HEK293 (cell line): ENCODE measurements at regions not wholly inside any gene's neighbourhood (a gene's known extent, or its start where the extent isn't known, plus 50 kb on each side); places are given as distances from the start of the nearest gene placed in this dataset.

ENCODE experiments used
- CTCF ChIA-PET: fragments of 350-600 bp; formaldehyde crosslinking; extraction: SDS; loops from one replicate; lab custom pipeline; 2021; ENCODE audit warnings: antibody characterized with exemption; lab: Yijun Ruan, JAX
- POLR2A ChIA-PET: fragments of 300-600 bp; formaldehyde crosslinking; extraction: SDS; loops from one replicate; lab custom pipeline; 2020; ENCODE audit warnings: antibody characterized with exemption, inconsistent platforms; lab: Yijun Ruan, JAX
- H3K27ac ChIP-seq: fragments of 200-500 bp; sonication (Bioruptor generic); 2 replicates; pipeline ENCODE4 v1.5.1; 2014; ENCODE audit warnings: low read depth, low read length, control low read depth, inconsistent platforms; ENCODE audit errors: extremely low read depth
- H3K36me3 ChIP-seq, 2 experiments: fragments of 200-500 bp in 1 of 2; sonication (Bioruptor generic) in 1 of 2; 1 replicate in 1 of 2; 2 replicates in 1 of 2; pipeline ENCODE4 v1.5.1; 2014 to 2017; ENCODE audit warnings: inconsistent platforms in 2 of 2, low read length in 2 of 2; ENCODE audit not compliant: control insufficient read depth in 2 of 2, insufficient read depth in 1 of 2
- H3K4me1 ChIP-seq: fragments of 200-500 bp; sonication (Bioruptor generic); 2 replicates; pipeline ENCODE4 v1.5.1; 2014; ENCODE audit warnings: mild to moderate bottlenecking, low read length, inconsistent platforms; ENCODE audit not compliant: control insufficient read depth, insufficient read depth
- H3K4me3 ChIP-seq: 2 replicates; pipeline ENCODE4 v1.5.1; 2011; ENCODE audit warnings: low read depth, mild to moderate bottlenecking, control low read depth, low read length, moderate library complexity
- H3K9me3 ChIP-seq: fragments of 200-500 bp; sonication (Bioruptor generic); 2 replicates; pipeline ENCODE4 v1.5.1; 2014; ENCODE audit warnings: low read depth, low read length, inconsistent platforms; ENCODE audit not compliant: control insufficient read depth, insufficient read depth
- AEBP2 ChIP-seq: fragments of 450-650 bp; formaldehyde crosslinking; IDR thresholded peaks from 2 replicates; pipeline ENCODE4 v1.5.1; 2016; ENCODE audit warnings: missing biosample characterization, missing genetic modification characterization, borderline replicate concordance
- KLF17 ChIP-seq: fragments of 450-650 bp; formaldehyde crosslinking; IDR thresholded peaks from 2 replicates; pipeline ENCODE4 v1.5.1; 2016; ENCODE audit warnings: missing biosample characterization, missing genetic modification characterization
- ZBTB26 ChIP-seq: fragments of 450-650 bp; formaldehyde crosslinking; optimal IDR thresholded peaks from 2 replicates; pipeline ENCODE3; 2016; ENCODE audit warnings: missing biosample characterization, mild to moderate bottlenecking, missing genetic modification characterization
- ZFP41 ChIP-seq: fragments of 450-650 bp; formaldehyde crosslinking; IDR thresholded peaks from 2 replicates; pipeline ENCODE4 v1.5.1; 2016; ENCODE audit warnings: missing biosample characterization, missing genetic modification characterization, borderline replicate concordance
- ZNF146 ChIP-seq: fragments of 450-650 bp; formaldehyde crosslinking; IDR thresholded peaks from 2 replicates; pipeline ENCODE4 v1.5.1; 2016; ENCODE audit warnings: missing biosample characterization, missing genetic modification characterization
- ZNF174 ChIP-seq: fragments of 450-650 bp; formaldehyde crosslinking; IDR thresholded peaks from 2 replicates; pipeline ENCODE4 v1.5.0; 2017; ENCODE audit warnings: missing biosample characterization, mild to moderate bottlenecking, missing genetic modification characterization
- ZNF2 ChIP-seq: fragments of 450-650 bp; formaldehyde crosslinking; IDR thresholded peaks from 2 replicates; pipeline ENCODE4 v1.5.1; 2016; ENCODE audit warnings: missing biosample characterization, missing genetic modification characterization
- ZNF239 ChIP-seq: fragments of 450-650 bp; formaldehyde crosslinking; IDR thresholded peaks from 2 replicates; pipeline ENCODE4 v1.5.1; 2016; ENCODE audit warnings: missing biosample characterization, missing genetic modification characterization
- ZNF266 ChIP-seq: fragments of 450-650 bp; formaldehyde crosslinking; IDR thresholded peaks from 2 replicates; pipeline ENCODE4 v1.5.1; 2016; ENCODE audit warnings: missing biosample characterization, missing genetic modification characterization, low read depth
- ZNF311 ChIP-seq: fragments of 450-650 bp; formaldehyde crosslinking; IDR thresholded peaks from 2 replicates; pipeline ENCODE4 v1.5.1; 2017; ENCODE audit warnings: missing biosample characterization, missing genetic modification characterization, borderline replicate concordance
- ZNF433 ChIP-seq: fragments of 450-650 bp; formaldehyde crosslinking; IDR thresholded peaks from 2 replicates; pipeline ENCODE4 v1.5.1; 2016; ENCODE audit warnings: missing biosample characterization, missing genetic modification characterization, low read depth
- ZNF548 ChIP-seq: fragments of 450-650 bp; formaldehyde crosslinking; IDR thresholded peaks from 2 replicates; pipeline ENCODE4 v1.5.1; 2016; ENCODE audit warnings: missing biosample characterization, missing genetic modification characterization
- ZNF558 ChIP-seq: fragments of 450-650 bp; formaldehyde crosslinking; IDR thresholded peaks from 2 replicates; pipeline ENCODE4 v1.5.1; 2016; ENCODE audit warnings: missing biosample characterization, missing genetic modification characterization
- ZNF639 ChIP-seq: fragments of 450-650 bp; formaldehyde crosslinking; IDR thresholded peaks from 2 replicates; pipeline ENCODE4 v1.5.1; 2016; ENCODE audit warnings: missing biosample characterization, missing genetic modification characterization
- ZNF701 ChIP-seq: fragments of 450-650 bp; formaldehyde crosslinking; IDR thresholded peaks from 2 replicates; pipeline ENCODE4 v1.5.1; 2016; ENCODE audit warnings: missing biosample characterization, missing genetic modification characterization
- ZNF747 ChIP-seq: fragments of 450-650 bp; formaldehyde crosslinking; IDR thresholded peaks from 2 replicates; pipeline ENCODE4 v1.5.1; 2016; ENCODE audit warnings: missing biosample characterization, missing genetic modification characterization
- ZNF843 ChIP-seq: fragments of 450-650 bp; formaldehyde crosslinking; IDR thresholded peaks from 2 replicates; pipeline ENCODE4 v1.5.1; 2016; ENCODE audit warnings: missing biosample characterization, missing genetic modification characterization
- ZSCAN16 ChIP-seq: fragments of 450-650 bp; formaldehyde crosslinking; IDR thresholded peaks from 2 replicates; pipeline ENCODE4 v1.5.1; 2016; ENCODE audit warnings: missing biosample characterization, missing genetic modification characterization
- TF ChIP-seq, protein P1 (sequence below): fragments of 450-650 bp; formaldehyde crosslinking; IDR thresholded peaks from 2 replicates; pipeline ENCODE4 v1.5.1; 2016; ENCODE audit warnings: missing biosample characterization, missing genetic modification characterization, low read depth

- no peak for TF ChIP-seq ZNF548 (tag by site-specific recombination)
- TF ChIP-seq, protein P1, sequence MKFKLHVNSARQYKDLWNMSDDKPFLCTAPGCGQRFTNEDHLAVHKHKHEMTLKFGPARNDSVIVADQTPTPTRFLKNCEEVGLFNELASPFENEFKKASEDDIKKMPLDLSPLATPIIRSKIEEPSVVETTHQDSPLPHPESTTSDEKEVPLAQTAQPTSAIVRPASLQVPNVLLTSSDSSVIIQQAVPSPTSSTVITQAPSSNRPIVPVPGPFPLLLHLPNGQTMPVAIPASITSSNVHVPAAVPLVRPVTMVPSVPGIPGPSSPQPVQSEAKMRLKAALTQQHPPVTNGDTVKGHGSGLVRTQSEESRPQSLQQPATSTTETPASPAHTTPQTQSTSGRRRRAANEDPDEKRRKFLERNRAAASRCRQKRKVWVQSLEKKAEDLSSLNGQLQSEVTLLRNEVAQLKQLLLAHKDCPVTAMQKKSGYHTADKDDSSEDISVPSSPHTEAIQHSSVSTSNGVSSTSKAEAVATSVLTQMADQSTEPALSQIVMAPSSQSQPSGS (tag by site-specific recombination) = peak; percentile 67
- TF ChIP-seq, all 188 proteins: peak for 1
- no peak overlapping the region for H3K4me3 ChIP-seq
- H3K36me3 ChIP-seq = no peaks in the 10 kb centered on the region
- no peaks in the 10 kb centered on the region for H3K9me3 ChIP-seq
- no peak overlapping the region for H3K27ac ChIP-seq
- H3K4me1 ChIP-seq = no peaks in the 10 kb centered on the region
- ChIA-PET POLR2A (no interaction called here), CTCF (no interaction called here)
Observed at GRCh38 chr5:89359046-89359445, 476.1 kb upstream of the MEF2C start.

DNA sequence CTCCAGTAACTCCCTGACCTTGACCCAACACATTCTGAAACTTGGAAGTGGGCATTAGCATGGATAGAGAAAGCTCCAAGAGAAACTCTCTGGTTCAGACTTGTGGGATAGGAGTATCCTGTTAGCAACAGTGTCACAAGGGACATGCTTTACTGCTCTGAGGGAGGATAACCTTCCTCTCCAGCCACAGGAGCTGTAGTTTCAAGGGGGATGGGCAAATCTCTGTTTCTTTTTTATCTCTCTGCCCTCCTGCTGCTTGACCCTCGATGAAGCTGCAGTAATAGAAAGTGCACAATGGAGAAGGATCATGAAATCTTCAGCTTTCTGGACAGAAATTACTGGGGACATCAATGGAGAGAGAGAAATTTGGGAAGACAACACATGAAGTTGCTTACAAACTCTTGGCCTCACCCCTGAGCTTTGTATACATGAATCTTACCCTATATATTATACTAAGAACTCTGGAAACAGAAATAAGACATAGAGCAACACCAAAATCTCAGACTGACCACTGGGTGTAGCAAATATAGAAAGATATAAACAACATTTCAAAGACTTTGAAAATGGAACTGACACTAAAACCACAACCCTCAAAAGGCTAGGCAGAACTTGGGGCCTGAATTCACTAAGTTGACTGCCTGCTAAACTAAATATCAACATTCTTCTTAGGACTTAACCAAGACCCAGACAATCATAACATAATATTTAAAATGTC is 471.0 kb upstream of the MEF2C start:
- Histone ChIP-seq H3K27ac (no peak overlapping the region), H3K36me3 (no peaks in the 10 kb centered on the region), H3K4me3 (no peak overlapping the region), H3K4me1 (no peaks in the 10 kb centered on the region), H3K9me3 (no peaks in the 10 kb centered on the region)
- TF ChIP-seq ZNF701 (no peak), ZBTB26 (no peak), ZSCAN16 (tag by site-specific recombination) (no peak), ZNF843 (tag by site-specific recombination) (no peak), ZNF639 (tag by site-specific recombination) (no peak), ZNF433 (tag by site-specific recombination) (no peak), ZNF174 (no peak), KLF17 (tag by site-specific recombination) (no peak), ZNF239 (tag by site-specific recombination) (no peak), ZNF558 (no peak), AEBP2 (tag by site-specific recombination) (no peak), ZNF146 (tag by site-specific recombination) (no peak), ZNF266 (no peak)
- ChIA-PET CTCF (interaction anchor here (0.7 kb wide), 1 partner anchor 627 kb away, joined by 3 read pairs; no protein-coding TSS in a partner anchor), POLR2A (no interaction called here)

- TF ChIP-seq ZNF747 (tag by site-specific recombination) (no peak), ZNF311 (tag by site-specific recombination) (no peak), ZFP41 (tag by site-specific recombination) (no peak), ZNF2 (tag by site-specific recombination) (no peak), ZNF639 (tag by site-specific recombination) (no peak)
- Histone ChIP-seq H3K9me3 (no peaks in the 10 kb centered on the region), H3K4me3 (no peak overlapping the region), H3K36me3 (no peaks in the 10 kb centered on the region), H3K4me1 (no peaks in the 10 kb centered on the region), H3K27ac (no peak overlapping the region)
- CTCF ChIA-PET = no interaction called here
- POLR2A ChIA-PET = no interaction called here
Observed at GRCh38 chr5:89351975-89352374, 469.0 kb upstream of the MEF2C start.
